ENCODE measurements at regions not wholly inside any gene's neighbourhood (a gene's known extent, or its start where the extent isn't known, plus 50 kb on each side); places are given as distances from the start of the nearest gene placed in this dataset.

- TF ChIP-seq TCF12 (IDR thresholded peaks at IDR 0.05; ENCODE audit: low read depth) (no peak), RAD21 (IDR thresholded peaks at IDR 0.05; ENCODE audit: low read depth) (no peak), REST (IDR thresholded peaks at IDR 0.05; ENCODE audit: low read depth) (no peak), CREB1 (IDR thresholded peaks at IDR 0.05; ENCODE audit: low read depth) (no peak), USF1 (IDR thresholded peaks at IDR 0.05) (no peak), TAF1 (IDR thresholded peaks at IDR 0.05; ENCODE audit: low read depth) (no peak), YY1 (IDR thresholded peaks at IDR 0.05; ENCODE audit: low read depth) (no peak), ZBTB7A (IDR thresholded peaks at IDR 0.05; ENCODE audit: low read depth) (no peak), EP300 (IDR thresholded peaks at IDR 0.05; ENCODE audit: borderline replicate concordance) (no peak), TEAD4 (IDR thresholded peaks at IDR 0.05) (no peak)
Observed at GRCh38 chr14:45650754-45651153, 397.8 kb upstream of the MIS18BP1 start.

- TF ChIP-seq CEBPB (IDR thresholded peaks at IDR 0.05) (no peak), TAF1 (IDR thresholded peaks at IDR 0.05; ENCODE audit: low read depth) (no peak), FOXM1 (IDR thresholded peaks at IDR 0.05; ENCODE audit: borderline replicate concordance, low read depth) (no peak), EGR1 (IDR thresholded peaks at IDR 0.05) (no peak), CREB1 (IDR thresholded peaks at IDR 0.05; ENCODE audit: low read depth) (no peak), REST (IDR thresholded peaks at IDR 0.05; ENCODE audit: low read depth) (no peak), RAD21 (IDR thresholded peaks at IDR 0.05; ENCODE audit: low read depth) (no peak)
Observed at GRCh38 chr14:45649051-45649450, 396.0 kb upstream of the MIS18BP1 start.

- TF ChIP-seq EGR1 (IDR thresholded peaks at IDR 0.05), result no peak
- no peak for TF ChIP-seq YY1 (IDR thresholded peaks at IDR 0.05; ENCODE audit: low read depth)
- no peak for TF ChIP-seq RAD21 (IDR thresholded peaks at IDR 0.05; ENCODE audit: low read depth)
- no peak for TF ChIP-seq TEAD4 (IDR thresholded peaks at IDR 0.05)
- TF ChIP-seq REST (IDR thresholded peaks at IDR 0.05; ENCODE audit: low read depth), result no peak
- TF ChIP-seq CEBPB (IDR thresholded peaks at IDR 0.05), result no peak
- no peak for TF ChIP-seq EP300 (IDR thresholded peaks at IDR 0.05; ENCODE audit: borderline replicate concordance)
- no peak for TF ChIP-seq TAF1 (IDR thresholded peaks at IDR 0.05; ENCODE audit: low read depth)
- TF ChIP-seq CREB1 (IDR thresholded peaks at IDR 0.05; ENCODE audit: low read depth), result no peak
- no peak for TF ChIP-seq FOXM1 (IDR thresholded peaks at IDR 0.05; ENCODE audit: borderline replicate concordance, low read depth)
- no peak for TF ChIP-seq USF1 (IDR thresholded peaks at IDR 0.05)
- no peak for TF ChIP-seq TCF12 (IDR thresholded peaks at IDR 0.05; ENCODE audit: low read depth)
- no peak for TF ChIP-seq MAX (IDR thresholded peaks at IDR 0.05)
Observed at GRCh38 chr14:45641541-45641940, 388.5 kb upstream of the MIS18BP1 start.

- peak; percentile 80 for TF ChIP-seq EP300 (IDR thresholded peaks at IDR 0.05; ENCODE audit: borderline replicate concordance)
- TF ChIP-seq NFIC (IDR thresholded peaks at IDR 0.05), result peak; percentile 84
- TF ChIP-seq RAD21 (IDR thresholded peaks at IDR 0.05; ENCODE audit: low read depth), result peak; percentile 9; the same call in 1 of the 2 replicates
- peak; percentile 42; the same call in 1 of the 2 replicates for TF ChIP-seq MAX (IDR thresholded peaks at IDR 0.05)
- TF ChIP-seq TEAD4 (IDR thresholded peaks at IDR 0.05), result peak; percentile 74
- TF ChIP-seq CEBPB (IDR thresholded peaks at IDR 0.05), result 0 out of 2 replicates have a peak, but pooled peaks have one; percentile 25
- peak; percentile 78 for TF ChIP-seq TCF12 (IDR thresholded peaks at IDR 0.05; ENCODE audit: low read depth)
Observed at GRCh38 chr14:45634651-45635441, 381.8 kb upstream of the MIS18BP1 start.
